ENCODE measurements at regions not wholly inside any gene's neighbourhood (a gene's known extent, or its start where the extent isn't known, plus 50 kb on each side); places are given as distances from the start of the nearest gene placed in this dataset.

- TF ChIP-seq CTCF (IDR thresholded peaks at IDR 0.05) (no peak), POLR2A (IDR thresholded peaks at IDR 0.05) (no peak)
Measured at GRCh38 chr4:37132975-37133360, 111.6 kb upstream of the NWD2 start.

All from ovary (tissue), 3 donors.